ENCODE measurements at regions not wholly inside any gene's neighbourhood (a gene's known extent, or its start where the extent isn't known, plus 50 kb on each side); places are given as distances from the start of the nearest gene placed in this dataset.

GRCh38 chr9:7546261-7546660 is 253.3 kb downstream of the DMAC1 start:
- H3K36me3 ChIP-seq, result no peaks in the 10 kb centered on the region
- no peak for DNase-seq (ENCODE audit: low read depth in 1 of 2, low spot score in 2 of 2)
- H3K27ac ChIP-seq, result no peak overlapping the region
- no peaks in the 10 kb centered on the region for H3K27me3 ChIP-seq (replicated peaks)
- H3K4me1 ChIP-seq (replicated peaks), result no peaks in the 10 kb centered on the region
- H3K9me3 ChIP-seq (replicated peaks), result no peaks in the 10 kb centered on the region
- H3K4me3 ChIP-seq, result no peak overlapping the region

DNA sequence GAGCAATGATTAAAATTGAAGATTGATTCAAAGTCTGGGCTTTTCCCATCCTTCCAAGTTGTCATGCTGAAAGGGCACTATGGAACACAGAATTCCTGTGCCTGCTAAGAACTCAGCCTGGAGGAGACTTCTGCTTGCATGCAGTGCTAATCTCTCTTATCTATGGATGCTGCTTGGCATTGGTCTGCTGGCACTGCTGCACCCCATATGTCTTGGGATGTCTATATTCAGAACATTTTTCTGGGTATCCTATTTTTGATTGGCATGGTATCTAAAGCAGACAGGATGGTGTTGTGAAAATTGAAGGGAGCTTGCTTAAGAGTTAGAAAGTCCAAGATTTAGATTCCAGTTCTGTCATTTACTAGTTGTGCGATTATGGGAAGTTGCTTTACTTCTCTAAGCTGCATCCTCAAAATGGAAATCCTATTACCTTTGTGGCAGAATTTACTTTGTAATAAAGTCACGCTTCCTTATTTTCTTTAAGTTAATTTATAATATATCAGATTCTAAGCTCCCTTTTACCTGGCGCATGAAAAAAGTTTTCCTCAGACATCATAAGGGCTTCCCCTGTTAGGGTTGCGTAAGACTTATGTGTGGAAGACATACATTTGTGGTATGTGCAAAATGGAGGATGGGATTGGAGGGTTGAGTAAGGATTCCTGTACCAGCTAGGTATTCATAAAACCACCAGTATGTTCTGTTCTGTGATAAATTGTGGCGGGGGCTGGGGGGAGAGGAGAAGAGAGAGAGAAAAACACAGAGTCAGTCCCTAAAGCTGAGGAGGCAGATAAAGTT is 254.0 kb downstream of the DMAC1 start:
- Histone ChIP-seq H3K4me3 (no peak overlapping the region), H3K9me3 (replicated peaks) (no peaks in the 10 kb centered on the region), H3K27ac (no peak overlapping the region), H3K27me3 (replicated peaks) (no peaks in the 10 kb centered on the region), H3K4me1 (replicated peaks) (no peaks in the 10 kb centered on the region), H3K36me3 (no peaks in the 10 kb centered on the region)
- no peak for DNase-seq (ENCODE audit: low read depth in 1 of 2, low spot score in 2 of 2)

DNA sequence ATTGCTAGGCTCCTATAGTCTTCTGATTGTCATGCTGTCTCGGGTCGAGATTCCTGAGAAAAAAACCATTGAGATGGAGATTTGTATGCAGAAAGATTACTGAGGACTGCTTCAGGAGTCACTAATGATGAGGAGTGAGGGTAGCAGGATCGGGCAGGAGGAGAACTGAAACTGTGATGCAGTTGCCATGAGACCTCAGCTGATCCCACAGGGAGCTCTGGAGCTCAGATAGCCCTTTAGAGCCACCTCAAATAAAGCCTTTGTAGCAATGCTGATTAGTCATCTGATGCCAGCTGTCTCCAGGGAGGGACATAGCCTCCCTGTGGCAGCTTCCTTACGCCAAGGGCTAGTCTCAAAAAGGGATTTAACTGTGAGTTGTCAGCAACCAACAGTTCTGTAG is 256.9 kb downstream of the DMAC1 start:
- DNase-seq (ENCODE audit: low read depth in 1 of 2, low spot score in 2 of 2), result no peak
- Histone ChIP-seq H3K9me3 (replicated peaks) (no peaks in the 10 kb centered on the region), H3K27me3 (replicated peaks) (no peaks in the 10 kb centered on the region), H3K36me3 (no peaks in the 10 kb centered on the region), H3K4me3 (no peak overlapping the region), H3K27ac (no peak overlapping the region), H3K4me1 (replicated peaks) (no peaks in the 10 kb centered on the region)

GRCh38 chr9:7542126-7542525 is 257.5 kb downstream of the DMAC1 start:
- Histone ChIP-seq H3K4me3 (no peak overlapping the region), H3K4me1 (replicated peaks) (no peaks in the 10 kb centered on the region), H3K27me3 (replicated peaks) (no peaks in the 10 kb centered on the region), H3K36me3 (no peaks in the 10 kb centered on the region), H3K27ac (no peak overlapping the region), H3K9me3 (replicated peaks) (no peaks in the 10 kb centered on the region)
- no peak for DNase-seq (ENCODE audit: low read depth in 1 of 2, low spot score in 2 of 2)

- no peaks in the 10 kb centered on the region for H3K9me3 ChIP-seq (replicated peaks)
- H3K36me3 ChIP-seq, result no peaks in the 10 kb centered on the region
- no peaks in the 10 kb centered on the region for H3K4me1 ChIP-seq (replicated peaks)
- H3K4me3 ChIP-seq, result no peak overlapping the region
- no peak for DNase-seq (ENCODE audit: low read depth in 1 of 2, low spot score in 2 of 2)
- no peak overlapping the region for H3K27ac ChIP-seq
- H3K27me3 ChIP-seq (replicated peaks), result no peaks in the 10 kb centered on the region
Measured at GRCh38 chr9:7536310-7536939, 263.2 kb downstream of the DMAC1 start.

- no peaks in the 10 kb centered on the region for H3K36me3 ChIP-seq
- no peaks in the 10 kb centered on the region for H3K9me3 ChIP-seq (replicated peaks)
- H3K27ac ChIP-seq, result no peak overlapping the region
- DNase-seq (ENCODE audit: low read depth in 1 of 2, low spot score in 2 of 2), result no peak
- no peak overlapping the region for H3K4me3 ChIP-seq
- no peaks in the 10 kb centered on the region for H3K27me3 ChIP-seq (replicated peaks)
- no peaks in the 10 kb centered on the region for H3K4me1 ChIP-seq (replicated peaks)
Measured at GRCh38 chr9:7534211-7534935, 265.2 kb downstream of the DMAC1 start.

DNA sequence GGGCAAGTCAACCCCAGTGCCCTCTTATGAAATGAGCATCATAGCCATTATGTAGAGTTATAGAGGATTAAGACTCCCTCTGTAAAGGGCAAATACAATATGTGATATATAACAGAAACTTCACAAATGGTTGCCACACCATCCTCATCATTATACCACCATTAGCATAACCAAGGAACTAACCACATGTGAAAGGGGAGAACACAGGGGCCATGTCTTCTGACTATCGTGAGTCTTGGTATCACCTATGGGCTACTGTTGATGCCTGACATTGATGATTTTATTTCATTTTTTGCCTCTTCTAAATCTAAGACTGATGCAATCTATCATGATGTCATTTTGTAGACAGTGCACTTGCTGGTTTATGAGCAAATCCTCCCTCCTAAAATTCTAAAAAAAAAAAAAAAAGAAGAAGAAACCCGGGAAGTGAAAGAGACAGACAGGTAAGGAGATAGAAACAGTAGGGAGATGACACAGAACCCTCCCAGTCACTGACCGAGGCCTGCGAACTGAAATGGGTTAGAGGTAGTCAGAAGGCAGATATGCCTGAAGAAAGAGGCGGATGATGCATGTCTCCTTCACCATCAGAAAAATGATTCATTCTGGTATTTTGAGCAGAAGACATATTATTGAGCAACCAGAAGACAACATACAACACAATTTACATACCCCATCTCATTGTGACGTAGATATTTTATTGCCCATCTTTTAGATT is 266.0 kb downstream of the DMAC1 start:
- Histone ChIP-seq H3K27me3 (replicated peaks) (no peaks in the 10 kb centered on the region), H3K36me3 (no peaks in the 10 kb centered on the region), H3K4me3 (no peak overlapping the region), H3K27ac (no peak overlapping the region), H3K9me3 (replicated peaks) (no peaks in the 10 kb centered on the region), H3K4me1 (replicated peaks) (no peaks in the 10 kb centered on the region)
- no peak for DNase-seq (ENCODE audit: low read depth in 1 of 2, low spot score in 2 of 2)

- Histone ChIP-seq H3K27me3 (replicated peaks) (no peaks in the 10 kb centered on the region), H3K9me3 (replicated peaks) (no peaks in the 10 kb centered on the region), H3K27ac (no peak overlapping the region), H3K4me1 (replicated peaks) (no peaks in the 10 kb centered on the region), H3K4me3 (no peak overlapping the region), H3K36me3 (no peaks in the 10 kb centered on the region)
- DNase-seq (ENCODE audit: low read depth in 1 of 2, low spot score in 2 of 2), result no peak
Measured at GRCh38 chr9:7523426-7524043, 276.0 kb downstream of the DMAC1 start.

DNA sequence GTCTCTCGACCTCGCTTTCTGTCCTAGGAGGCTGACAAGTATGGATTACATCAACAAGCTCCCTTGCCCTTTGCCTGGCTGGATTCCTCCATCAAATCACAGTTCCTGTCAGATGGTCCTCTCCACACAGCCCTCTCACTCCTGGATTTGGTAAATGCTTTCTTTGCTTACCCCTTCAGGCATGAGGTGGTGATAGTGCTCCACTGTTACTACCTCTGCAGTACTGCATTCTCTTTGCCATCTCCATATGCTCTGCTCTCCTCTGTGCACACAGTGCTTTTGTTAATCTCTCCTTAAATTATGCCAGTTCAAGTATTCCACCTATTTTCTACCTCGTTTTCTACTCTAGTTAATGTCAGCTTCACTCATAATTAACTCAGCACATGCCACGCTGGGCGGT is 279.2 kb downstream of the DMAC1 start:
- Histone ChIP-seq H3K4me3 (no peak overlapping the region), H3K36me3 (no peaks in the 10 kb centered on the region), H3K27ac (no peak overlapping the region), H3K27me3 (replicated peaks) (no peaks in the 10 kb centered on the region), H3K4me1 (replicated peaks) (no peaks in the 10 kb centered on the region), H3K9me3 (replicated peaks) (no peaks in the 10 kb centered on the region)
- DNase-seq (ENCODE audit: low read depth in 1 of 2, low spot score in 2 of 2), result no peak

GRCh38 chr9:7516376-7516775 is 283.2 kb downstream of the DMAC1 start:
- Histone ChIP-seq H3K27me3 (replicated peaks) (no peaks in the 10 kb centered on the region), H3K4me3 (no peak overlapping the region), H3K4me1 (replicated peaks) (no peaks in the 10 kb centered on the region), H3K27ac (no peak overlapping the region), H3K36me3 (no peaks in the 10 kb centered on the region), H3K9me3 (replicated peaks) (no peaks in the 10 kb centered on the region)
- DNase-seq (ENCODE audit: low read depth in 1 of 2, low spot score in 2 of 2), result no peak

GRCh38 chr9:7510199-7510598 is 289.4 kb downstream of the DMAC1 start:
- Histone ChIP-seq H3K27me3 (replicated peaks) (no peaks in the 10 kb centered on the region), H3K4me3 (no peak overlapping the region), H3K9me3 (replicated peaks) (no peaks in the 10 kb centered on the region), H3K4me1 (replicated peaks) (no peaks in the 10 kb centered on the region), H3K36me3 (no peaks in the 10 kb centered on the region), H3K27ac (no peak overlapping the region)
- no peak for DNase-seq (ENCODE audit: low read depth in 1 of 2, low spot score in 2 of 2)

DNA sequence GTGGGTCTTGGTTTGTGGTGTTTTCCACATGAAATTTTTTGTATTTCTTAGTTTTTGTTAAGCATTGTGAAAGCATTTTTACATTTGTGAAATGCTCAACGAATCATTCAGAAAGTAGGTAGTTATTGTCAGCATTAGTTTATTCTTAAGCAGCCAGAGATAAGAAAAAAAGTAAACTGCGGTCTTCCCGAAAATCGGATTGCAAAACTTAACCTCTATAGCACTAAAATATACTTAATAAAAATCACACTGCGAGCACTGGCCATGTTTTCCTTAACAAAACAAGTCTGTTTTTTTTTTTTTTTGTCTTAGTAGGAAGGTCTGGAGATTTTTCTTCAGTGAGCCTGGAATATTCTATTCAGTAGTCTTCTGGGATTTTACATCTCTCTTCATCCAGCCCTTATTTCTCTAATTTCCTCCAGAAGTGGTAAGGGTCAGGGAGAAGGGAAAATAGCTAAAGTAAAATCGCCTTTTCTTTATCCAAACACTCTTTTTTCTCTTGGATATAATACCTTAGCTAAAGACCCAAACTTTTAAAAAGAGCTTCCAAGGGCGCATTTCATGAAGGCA is 289.9 kb downstream of the DMAC1 start:
- Histone ChIP-seq H3K4me1 (replicated peaks) (no peaks in the 10 kb centered on the region), H3K9me3 (replicated peaks) (no peaks in the 10 kb centered on the region), H3K27ac (no peak overlapping the region), H3K36me3 (no peaks in the 10 kb centered on the region), H3K4me3 (no peak overlapping the region), H3K27me3 (replicated peaks) (no peaks in the 10 kb centered on the region)
- no peak for DNase-seq (ENCODE audit: low read depth in 1 of 2, low spot score in 2 of 2)

- H3K4me3 ChIP-seq, result no peak overlapping the region
- no peak for DNase-seq (ENCODE audit: low read depth in 1 of 2, low spot score in 2 of 2)
- H3K36me3 ChIP-seq, result no peaks in the 10 kb centered on the region
- no peaks in the 10 kb centered on the region for H3K4me1 ChIP-seq (replicated peaks)
- H3K27me3 ChIP-seq (replicated peaks), result no peaks in the 10 kb centered on the region
- H3K9me3 ChIP-seq (replicated peaks), result no peaks in the 10 kb centered on the region
- no peak overlapping the region for H3K27ac ChIP-seq
Measured at GRCh38 chr9:7508516-7508915, 291.1 kb downstream of the DMAC1 start.

Measured in SJSA1 (cell line).